ENCODE measurements at regions not wholly inside any gene's neighbourhood (a gene's known extent, or its start where the extent isn't known, plus 50 kb on each side); places are given as distances from the start of the nearest gene placed in this dataset.

DNA sequence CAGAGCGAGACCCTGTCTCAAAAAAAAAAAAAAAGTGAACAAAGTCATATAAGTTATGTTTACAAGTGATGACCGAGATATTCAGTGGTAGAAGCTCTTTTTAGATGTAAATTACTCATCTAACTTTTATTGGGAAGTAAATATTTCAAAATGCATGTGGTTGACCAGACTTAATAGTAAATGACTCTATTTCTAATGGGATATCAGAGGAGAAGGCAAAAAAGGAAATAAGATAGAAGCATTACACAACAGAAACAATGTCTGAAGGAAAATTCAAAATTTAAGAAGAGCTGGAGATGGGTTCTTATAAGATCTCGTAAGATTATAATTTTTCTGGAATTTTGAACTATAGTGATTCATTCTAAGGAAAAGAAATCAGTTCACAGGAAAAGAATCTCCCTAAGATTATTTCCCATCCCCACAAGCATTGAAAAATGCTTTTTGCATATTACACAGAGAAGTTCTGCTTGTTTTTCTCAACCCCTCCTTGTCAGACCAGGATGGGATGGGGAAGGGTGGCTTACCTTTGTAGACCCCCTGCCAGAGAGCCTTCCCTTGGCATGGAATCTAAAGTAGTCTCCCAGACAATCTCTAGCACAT is 63.1 kb upstream of the STK38L start:
- DNase-seq = no peak

GRCh38 chr12:27183342-27183741 is 60.7 kb upstream of the STK38L start:
- no peak for DNase-seq

DNA sequence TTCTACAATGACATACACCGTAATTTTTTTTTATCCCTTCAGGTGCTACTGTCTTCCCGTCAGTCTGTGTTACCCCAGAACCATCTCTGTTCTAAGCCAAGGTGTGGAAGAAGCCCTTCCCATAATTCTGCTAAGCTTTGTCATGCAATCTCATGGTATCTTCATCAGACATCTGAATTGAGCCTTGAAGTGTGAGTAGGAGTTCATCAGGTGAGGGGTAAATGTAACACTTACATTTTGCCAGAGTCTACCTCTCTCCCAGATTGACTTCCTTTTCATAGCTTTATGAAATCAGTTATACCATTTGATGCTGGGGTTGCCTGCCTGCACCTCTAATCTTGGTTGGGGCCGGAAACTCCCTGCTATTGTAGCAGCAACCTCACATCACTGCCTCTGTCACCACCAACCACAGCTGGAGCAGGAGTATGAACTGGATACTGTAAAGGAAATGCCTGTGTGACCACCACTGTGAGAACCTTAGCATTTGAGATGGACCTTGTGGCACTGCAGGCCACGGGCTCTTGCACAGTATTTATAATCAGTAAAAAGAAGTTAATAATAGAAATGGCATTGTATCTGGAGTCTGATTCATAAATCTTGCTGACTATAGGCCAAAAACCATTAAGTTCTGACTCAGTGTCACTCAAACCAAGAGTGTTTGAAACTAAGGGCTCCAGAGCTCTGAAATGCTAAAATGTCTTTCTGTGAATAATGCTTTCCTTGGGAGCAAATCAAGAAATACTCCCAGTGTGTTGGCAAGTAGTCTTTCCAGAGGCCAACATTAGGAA is 58.7 kb upstream of the STK38L start:
- no peak for DNase-seq

DNA sequence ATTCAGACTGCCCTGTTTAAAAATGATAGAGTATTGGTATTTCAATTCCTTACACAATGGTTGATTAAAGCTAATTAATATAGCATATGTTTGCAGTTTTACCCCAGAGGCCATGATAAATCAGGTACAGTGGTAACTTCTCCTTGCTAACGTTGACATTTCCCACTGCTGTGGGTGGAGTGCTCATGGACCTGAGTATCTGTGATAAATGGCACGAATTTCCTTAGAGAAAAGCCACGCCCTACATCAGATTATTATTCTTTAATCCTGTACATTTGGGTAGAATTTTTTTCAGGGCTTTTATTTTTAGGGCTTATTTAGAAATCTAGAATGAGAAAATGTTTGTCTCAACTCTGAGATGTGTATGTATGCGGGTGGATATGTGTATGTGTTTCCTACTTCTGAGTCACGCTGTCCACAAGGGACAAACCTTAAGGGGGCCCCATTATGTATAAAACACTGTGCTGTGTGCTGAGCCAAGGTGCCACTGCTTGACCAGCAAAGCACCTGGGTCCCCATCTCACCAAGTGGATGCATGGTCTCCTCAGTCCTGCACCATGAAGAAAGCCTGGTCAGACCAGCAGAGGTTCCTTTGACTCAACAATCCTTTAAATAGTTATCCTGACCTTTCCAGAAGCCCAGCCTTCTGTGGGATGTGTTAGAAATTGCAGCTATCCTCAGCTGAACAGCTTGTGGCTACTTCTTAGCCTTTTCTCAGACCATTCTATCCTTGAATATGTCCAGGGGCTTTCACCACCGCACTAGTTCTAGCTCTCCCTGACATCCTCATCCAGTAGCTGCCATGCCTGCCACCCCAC is 57.9 kb upstream of the STK38L start:
- DNase-seq = no peak

- no peak for DNase-seq
These were observed 56.4 kb upstream of the STK38L start for GRCh38 chr12:27187697-27188096.

- DNase-seq = no peak
These were observed 53.3 kb upstream of the STK38L start for GRCh38 chr12:27190761-27191160.

GRCh38 chr12:27191531-27191930 is 52.6 kb upstream of the STK38L start:
- no peak for DNase-seq

GRCh38 chr12:27192118-27192802 is 51.8 kb upstream of the STK38L start:
- no peak for DNase-seq

GRCh38 chr12:27193106-27193505 is 51.0 kb upstream of the STK38L start:
- no peak for DNase-seq

DNA sequence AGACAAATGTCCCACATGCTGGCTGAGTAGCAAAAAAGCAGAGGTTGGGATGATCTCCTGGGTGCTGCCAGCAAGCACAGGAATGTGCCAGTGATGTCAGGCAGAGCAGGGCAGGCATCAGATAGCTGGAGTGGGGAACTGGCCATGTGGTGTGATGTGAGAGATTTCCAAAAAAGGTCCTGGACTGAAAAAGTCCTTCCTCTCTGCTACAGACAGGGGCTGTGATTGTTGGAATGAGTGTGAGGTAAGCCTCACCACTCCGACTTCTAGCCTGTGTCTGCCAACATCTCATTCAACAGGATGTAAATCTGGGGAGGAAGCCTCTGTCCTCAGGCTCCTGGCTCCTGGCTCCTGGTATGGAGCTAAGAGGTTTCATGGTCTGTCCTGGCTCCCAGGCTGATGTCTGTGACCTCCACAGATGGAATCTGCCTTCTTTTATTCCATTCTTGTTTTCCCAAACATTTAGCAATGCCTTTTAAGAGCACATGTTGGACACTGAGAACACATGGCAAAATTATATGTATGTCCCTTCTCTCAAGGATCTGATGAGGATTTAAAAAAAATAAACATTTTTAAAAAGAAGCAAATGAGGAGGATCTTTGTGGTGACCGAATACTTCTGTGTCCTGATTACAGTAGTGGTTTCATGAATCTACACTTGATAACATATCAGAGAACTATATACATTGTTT is 50.1 kb upstream of the STK38L start:
- DNase-seq = no peak
